ENCODE measurements at regions not wholly inside any gene's neighbourhood (a gene's known extent, or its start where the extent isn't known, plus 50 kb on each side); places are given as distances from the start of the nearest gene placed in this dataset.

DNA sequence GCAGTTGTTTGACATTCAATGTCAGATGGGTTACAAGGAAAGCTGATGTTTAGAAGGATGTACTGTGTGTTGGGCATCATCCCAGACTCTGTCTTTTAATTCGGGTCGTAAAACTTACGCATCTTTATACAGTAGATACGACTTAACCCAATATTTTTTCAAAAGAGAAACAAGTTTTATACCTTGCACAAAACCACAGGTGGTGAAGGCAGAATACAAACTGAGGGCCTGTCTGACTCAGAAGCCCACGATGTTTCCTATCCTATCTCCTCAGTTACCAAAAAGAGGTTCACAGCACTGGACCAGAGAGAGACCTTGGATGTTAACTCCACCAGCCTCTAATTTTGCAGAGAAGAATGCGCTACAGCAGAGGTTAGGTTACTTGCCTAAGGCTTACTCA lies 477.0 kb downstream of the FOXO1 start:
- TF ChIP-seq, protein P1, sequence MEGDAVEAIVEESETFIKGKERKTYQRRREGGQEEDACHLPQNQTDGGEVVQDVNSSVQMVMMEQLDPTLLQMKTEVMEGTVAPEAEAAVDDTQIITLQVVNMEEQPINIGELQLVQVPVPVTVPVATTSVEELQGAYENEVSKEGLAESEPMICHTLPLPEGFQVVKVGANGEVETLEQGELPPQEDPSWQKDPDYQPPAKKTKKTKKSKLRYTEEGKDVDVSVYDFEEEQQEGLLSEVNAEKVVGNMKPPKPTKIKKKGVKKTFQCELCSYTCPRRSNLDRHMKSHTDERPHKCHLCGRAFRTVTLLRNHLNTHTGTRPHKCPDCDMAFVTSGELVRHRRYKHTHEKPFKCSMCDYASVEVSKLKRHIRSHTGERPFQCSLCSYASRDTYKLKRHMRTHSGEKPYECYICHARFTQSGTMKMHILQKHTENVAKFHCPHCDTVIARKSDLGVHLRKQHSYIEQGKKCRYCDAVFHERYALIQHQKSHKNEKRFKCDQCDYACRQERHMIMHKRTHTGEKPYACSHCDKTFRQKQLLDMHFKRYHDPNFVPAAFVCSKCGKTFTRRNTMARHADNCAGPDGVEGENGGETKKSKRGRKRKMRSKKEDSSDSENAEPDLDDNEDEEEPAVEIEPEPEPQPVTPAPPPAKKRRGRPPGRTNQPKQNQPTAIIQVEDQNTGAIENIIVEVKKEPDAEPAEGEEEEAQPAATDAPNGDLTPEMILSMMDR (IDR thresholded peaks at IDR 0.05) = no peak
- TF ChIP-seq POLR2A (IDR thresholded peaks at IDR 0.05) = no peak

Data from Peyer's patch (tissue), 4 donors.